Retinal pigment epithelial cell (primary cell): ENCODE measurements at regions not wholly inside any gene's neighbourhood (a gene's known extent, or its start where the extent isn't known, plus 50 kb on each side); places are given as distances from the start of the nearest gene placed in this dataset.

Source experiments
- DNase-seq: peaks from one replicate; pipeline ENCODE4 v3.0.0-alpha.2; 2010; ENCODE audit warnings: low read depth
- H3K4me3 ChIP-seq: 2 replicates; pipeline ENCODE4 v1.5.1; 2011; ENCODE audit warnings: mild to moderate bottlenecking, low read length, control low read depth, moderate library complexity
- CTCF ChIP-seq: conservative IDR thresholded peaks from 2 replicates; pipeline ENCODE4 v1.5.1; 2011; ENCODE audit warnings: low read depth, low read length, control low read depth, inconsistent platforms

DNA sequence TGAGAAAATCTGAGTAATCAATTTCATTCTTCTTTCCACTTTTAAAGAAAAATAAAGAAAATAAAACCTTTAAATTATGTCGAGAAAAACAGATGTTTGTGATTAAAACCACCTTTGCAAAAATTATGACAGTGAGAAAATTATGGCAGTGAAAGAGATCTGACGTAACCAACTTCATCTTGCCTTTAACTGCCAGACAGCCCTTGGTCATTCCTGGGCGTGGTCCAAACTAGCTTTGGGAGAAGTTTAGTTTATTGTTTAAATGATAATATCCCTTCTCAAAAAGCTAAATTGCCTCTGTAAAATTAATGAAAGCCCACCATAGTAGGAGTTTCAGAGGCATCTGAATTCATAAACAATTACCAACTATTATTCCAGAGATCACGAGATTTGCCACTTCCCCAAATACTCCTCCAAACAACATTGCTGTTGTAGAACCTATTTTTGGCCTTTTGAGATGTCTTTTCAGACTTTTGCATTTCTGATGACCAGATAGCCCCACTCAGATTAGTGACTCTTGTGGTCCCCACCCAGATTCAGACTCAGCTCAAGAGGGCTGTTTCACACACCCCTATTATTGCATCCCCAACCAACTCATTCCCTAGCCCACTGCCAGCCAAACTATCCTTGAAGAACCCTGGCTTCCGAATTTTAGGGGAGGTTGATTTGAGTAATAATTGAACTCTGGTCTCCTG lies 664.4 kb upstream of the CBLB start:
- H3K4me3 ChIP-seq = no peak overlapping the region
- DNase-seq = no peak
- TF ChIP-seq CTCF = no peak

DNA sequence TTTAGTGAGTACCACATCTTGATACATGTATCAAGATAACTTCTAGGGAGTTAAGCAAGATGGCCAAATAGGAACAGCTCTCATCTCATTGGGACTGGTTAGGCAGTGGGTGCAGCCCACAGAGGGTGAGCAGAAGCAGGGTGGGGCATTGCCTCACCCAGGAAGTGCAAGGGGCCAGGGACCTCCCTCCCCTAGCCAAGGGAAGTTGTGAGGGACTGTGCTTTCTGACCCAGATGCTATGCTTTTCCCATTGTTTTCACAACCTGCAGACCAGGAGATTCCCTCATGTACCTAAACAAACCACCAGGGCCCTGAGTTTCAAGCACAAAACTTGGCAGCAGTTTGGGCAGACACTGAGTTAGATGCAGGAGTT lies 665.0 kb upstream of the CBLB start:
- TF ChIP-seq CTCF = no peak
- H3K4me3 ChIP-seq = no peak overlapping the region
- DNase-seq = no peak

DNA sequence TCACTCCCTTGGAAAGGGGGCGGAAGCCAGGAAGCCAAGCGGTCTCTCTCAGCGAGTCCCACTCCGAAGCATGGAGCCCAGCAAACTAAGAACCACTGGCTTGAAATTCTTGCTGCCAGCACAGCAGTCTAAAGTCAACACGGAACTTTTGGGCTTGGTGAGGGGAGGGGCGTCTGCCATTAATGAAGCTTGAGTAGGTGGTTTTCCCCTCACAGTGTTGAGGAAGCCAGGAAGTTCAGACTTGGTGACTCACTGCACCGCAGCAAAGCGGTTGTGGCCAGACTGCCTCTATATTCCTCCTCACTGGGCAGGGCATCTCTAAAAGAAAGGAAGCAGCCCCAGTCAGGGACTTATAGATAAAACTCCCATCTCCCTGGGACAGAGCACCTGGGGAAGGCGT lies 665.4 kb upstream of the CBLB start:
- no peak for TF ChIP-seq CTCF
- no peak overlapping the region for H3K4me3 ChIP-seq
- DNase-seq = no peak

DNA sequence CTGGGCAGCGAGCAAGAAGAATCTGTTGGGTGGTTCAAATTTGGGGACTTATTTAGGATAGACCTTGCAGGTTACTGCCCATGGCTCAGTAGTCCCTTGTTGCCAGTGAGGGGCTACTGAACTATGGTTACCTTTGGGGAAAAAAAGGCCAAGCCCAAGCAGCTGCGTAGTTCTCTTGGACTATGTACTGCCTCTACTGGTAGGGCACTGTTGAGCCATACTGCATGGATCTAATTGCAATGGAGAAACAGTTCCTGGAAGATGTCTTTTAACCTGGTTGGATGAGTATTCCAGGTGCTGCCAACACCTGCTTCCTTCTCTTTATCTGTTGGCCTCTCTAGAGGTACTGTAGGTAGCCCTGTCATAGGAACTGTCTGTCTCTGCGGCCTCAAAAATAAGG lies 671.9 kb upstream of the CBLB start:
- no peak for TF ChIP-seq CTCF
- H3K4me3 ChIP-seq = no peak overlapping the region
- no peak for DNase-seq

GRCh38 chr3:106542101-106542769 lies 673.4 kb upstream of the CBLB start:
- no peak for DNase-seq
- no peak for TF ChIP-seq CTCF
- H3K4me3 ChIP-seq = no peak overlapping the region

- DNase-seq = no peak
- no peak for TF ChIP-seq CTCF
- no peak overlapping the region for H3K4me3 ChIP-seq
Observed at GRCh38 chr3:106552351-106553043, 683.7 kb upstream of the CBLB start.
